ENCODE measurements at regions not wholly inside any gene's neighbourhood (a gene's known extent, or its start where the extent isn't known, plus 50 kb on each side); places are given as distances from the start of the nearest gene placed in this dataset.

- no peaks in the 10 kb centered on the region for H4K20me1 ChIP-seq (ENCODE audit: insufficient read depth)
- in situ Hi-C loops (cut with MboI), result loop anchor here (25.0 kb wide), 1 partner anchor 236 kb away; no protein-coding TSS in a partner anchor
- H3F3A ChIP-seq (ENCODE audit: insufficient read depth), result peaks cover 12% of the 10 kb centered on the region
- H3K27ac ChIP-seq, result no peak overlapping the region
- no peaks in the 10 kb centered on the region for H3K79me2 ChIP-seq (ENCODE audit: insufficient read depth)
- no peak for DNase-seq
- H3K36me3 ChIP-seq (ENCODE audit: low read depth), result no peaks in the 10 kb centered on the region
- H3K4me3 ChIP-seq, result no peak overlapping the region
- TF ChIP-seq EZH2 (IDR thresholded peaks at IDR 0.05; ENCODE audit: insufficient read depth, poor library complexity, severe bottlenecking) (no peak), EZH2phosphoT487 (IDR thresholded peaks at IDR 0.05; ENCODE audit: insufficient read depth, low read depth) (no peak)
- no peak overlapping the region for H3K9ac ChIP-seq
- no peaks in the 10 kb centered on the region for H3K9me3 ChIP-seq (ENCODE audit: low read depth)
- no peak overlapping the region for H2AFZ ChIP-seq
- H3K4me2 ChIP-seq (ENCODE audit: unreplicated experiment), result no peak overlapping the region
- 77 to 82% methylated on average over 5 of the region's 5 CpGs for WGBS, 2 experiments (ENCODE audit: low coverage in 1 of 2, low lambda C conversion rate in 2 of 2, missing lambda C conversion rate in 2 of 2)
- no peaks in the 10 kb centered on the region for H3K27me3 ChIP-seq (replicated peaks; ENCODE audit: insufficient read depth)
- H3K4me1 ChIP-seq (ENCODE audit: insufficient read depth), result peaks cover 21% of the 10 kb centered on the region
- no peaks in the 10 kb centered on the region for H3K9me2 ChIP-seq (ENCODE audit: insufficient read depth)
Measured at GRCh38 chrX:120773801-120774200, 101.9 kb downstream of the CT47B1 start.

GRCh38 chrX:120769576-120770341 lies 105.9 kb downstream of the CT47B1 start:
- Histone ChIP-seq H3K4me3 (no peak overlapping the region), H3K36me3 (ENCODE audit: low read depth) (no peaks in the 10 kb centered on the region), H3K9me2 (ENCODE audit: insufficient read depth) (no peaks in the 10 kb centered on the region), H3K9ac (peak overlapping the region; percentile 37), H3K27ac (peak overlapping the region; percentile 86), H3K4me1 (ENCODE audit: insufficient read depth) (peaks cover 30% of the 10 kb centered on the region), H4K20me1 (ENCODE audit: insufficient read depth) (no peaks in the 10 kb centered on the region), H3F3A (ENCODE audit: insufficient read depth) (peaks cover 20% of the 10 kb centered on the region), H3K9me3 (ENCODE audit: low read depth) (no peaks in the 10 kb centered on the region), H3K27me3 (replicated peaks; ENCODE audit: insufficient read depth) (no peaks in the 10 kb centered on the region), H2AFZ (no peak overlapping the region), H3K4me2 (ENCODE audit: unreplicated experiment) (peak overlapping the region; percentile 28), H3K79me2 (ENCODE audit: insufficient read depth) (no peaks in the 10 kb centered on the region)
- WGBS, 2 experiments (ENCODE audit: low coverage in 1 of 2, low lambda C conversion rate in 2 of 2, missing lambda C conversion rate in 2 of 2), result 3 to 4% methylated on average over 8 of the region's 8 CpGs
- in situ Hi-C loops (cut with MboI), result loop anchor here (25.0 kb wide), 1 partner anchor 232 kb away; no protein-coding TSS in a partner anchor
- no peak for TF ChIP-seq EZH2phosphoT487 (IDR thresholded peaks at IDR 0.05; ENCODE audit: insufficient read depth, low read depth)
- no peak for TF ChIP-seq EZH2 (IDR thresholded peaks at IDR 0.05; ENCODE audit: insufficient read depth, poor library complexity, severe bottlenecking)
- DNase-seq, result peak; percentile 75

- DNase-seq, result peak; percentile 54
- H3K36me3 ChIP-seq (ENCODE audit: low read depth), result no peaks in the 10 kb centered on the region
- peak overlapping the region; percentile 37 for H3K9ac ChIP-seq
- no peaks in the 10 kb centered on the region for H3K9me3 ChIP-seq (ENCODE audit: low read depth)
- no peaks in the 10 kb centered on the region for H3K9me2 ChIP-seq (ENCODE audit: insufficient read depth)
- no peak overlapping the region for H3K4me3 ChIP-seq
- H3K27me3 ChIP-seq (replicated peaks; ENCODE audit: insufficient read depth), result no peaks in the 10 kb centered on the region
- no peaks in the 10 kb centered on the region for H3K79me2 ChIP-seq (ENCODE audit: insufficient read depth)
- 0 out of 2 replicates have a peak overlapping the region, but pooled peaks have one; percentile 3 for H2AFZ ChIP-seq
- H4K20me1 ChIP-seq (ENCODE audit: insufficient read depth), result no peaks in the 10 kb centered on the region
- H3K4me1 ChIP-seq (ENCODE audit: insufficient read depth), result peaks cover 30% of the 10 kb centered on the region
- TF ChIP-seq EZH2 (IDR thresholded peaks at IDR 0.05; ENCODE audit: insufficient read depth, poor library complexity, severe bottlenecking) (no peak), EZH2phosphoT487 (IDR thresholded peaks at IDR 0.05; ENCODE audit: insufficient read depth, low read depth) (no peak)
- H3K27ac ChIP-seq, result peak overlapping the region; percentile 86
- in situ Hi-C loops (cut with MboI), result loop anchor here (25.0 kb wide), 1 partner anchor 231 kb away; no protein-coding TSS in a partner anchor
- H3K4me2 ChIP-seq (ENCODE audit: unreplicated experiment), result peak overlapping the region; percentile 28
- H3F3A ChIP-seq (ENCODE audit: insufficient read depth), result peaks cover 20% of the 10 kb centered on the region
- 0 to 2% methylated on average over 2 of the region's 2 CpGs for WGBS, 2 experiments (ENCODE audit: low coverage in 1 of 2, low lambda C conversion rate in 2 of 2, missing lambda C conversion rate in 2 of 2)
Measured at GRCh38 chrX:120768681-120769080, 107.0 kb downstream of the CT47B1 start.

- WGBS, 2 experiments (ENCODE audit: low coverage in 1 of 2, low lambda C conversion rate in 2 of 2, missing lambda C conversion rate in 2 of 2), result 100% methylated on average over 1 of the region's 1 CpG
- 0 out of 2 replicates have a peak overlapping the region, but pooled peaks have one; percentile 3 for H2AFZ ChIP-seq
- H3K36me3 ChIP-seq (ENCODE audit: low read depth), result no peaks in the 10 kb centered on the region
- no peaks in the 10 kb centered on the region for H3K79me2 ChIP-seq (ENCODE audit: insufficient read depth)
- in situ Hi-C loops (cut with MboI), result loop anchor here (25.0 kb wide), 1 partner anchor 231 kb away; no protein-coding TSS in a partner anchor
- H3K4me3 ChIP-seq, result no peak overlapping the region
- H3F3A ChIP-seq (ENCODE audit: insufficient read depth), result peaks cover 20% of the 10 kb centered on the region
- no peaks in the 10 kb centered on the region for H3K9me2 ChIP-seq (ENCODE audit: insufficient read depth)
- no peaks in the 10 kb centered on the region for H3K27me3 ChIP-seq (replicated peaks; ENCODE audit: insufficient read depth)
- peak overlapping the region; percentile 37 for H3K9ac ChIP-seq
- H3K27ac ChIP-seq, result peak overlapping the region; percentile 86
- no peak for TF ChIP-seq EZH2phosphoT487 (IDR thresholded peaks at IDR 0.05; ENCODE audit: insufficient read depth, low read depth)
- TF ChIP-seq EZH2 (IDR thresholded peaks at IDR 0.05; ENCODE audit: insufficient read depth, poor library complexity, severe bottlenecking), result no peak
- DNase-seq, result peak; percentile 3
- no peaks in the 10 kb centered on the region for H4K20me1 ChIP-seq (ENCODE audit: insufficient read depth)
- peak overlapping the region; percentile 20 for H3K4me2 ChIP-seq (ENCODE audit: unreplicated experiment)
- H3K4me1 ChIP-seq (ENCODE audit: insufficient read depth), result peaks cover 30% of the 10 kb centered on the region
- H3K9me3 ChIP-seq (ENCODE audit: low read depth), result no peaks in the 10 kb centered on the region
Measured at GRCh38 chrX:120768254-120768653, 107.4 kb downstream of the CT47B1 start.
